Kidney epithelial cell (primary cell): ENCODE measurements at regions not wholly inside any gene's neighbourhood (a gene's known extent, or its start where the extent isn't known, plus 50 kb on each side); places are given as distances from the start of the nearest gene placed in this dataset.

Source experiments
- DNase-seq: peaks from one replicate; pipeline ENCODE4 v3.0.0-alpha.2; 2010; ENCODE audit warnings: low read depth
- H3K27me3 ChIP-seq: 2 replicates; pipeline ENCODE4 v1.6.0; 2011; ENCODE audit warnings: low read length; ENCODE audit not compliant: control insufficient read depth, insufficient read depth
- H3K36me3 ChIP-seq: 2 replicates; pipeline ENCODE4 v1.5.1; 2011; ENCODE audit warnings: low read length; ENCODE audit not compliant: control insufficient read depth, insufficient read depth
- H3K4me3 ChIP-seq: 2 replicates; pipeline ENCODE4 v1.5.1; 2011; ENCODE audit warnings: low read depth, mild to moderate bottlenecking, control low read depth, low read length
- CTCF ChIP-seq: IDR thresholded peaks from 2 replicates; pipeline ENCODE4 v1.5.1; 2011; ENCODE audit warnings: mild to moderate bottlenecking, moderate library complexity, low read length, control low read depth, inconsistent platforms; ENCODE audit not compliant: insufficient read depth, poor library complexity, severe bottlenecking

- Histone ChIP-seq H3K27me3 (no peaks in the 10 kb centered on the region), H3K4me3 (no peak overlapping the region), H3K36me3 (no peaks in the 10 kb centered on the region)
- no peak for DNase-seq
- no peak for TF ChIP-seq CTCF
These were observed 104.4 kb downstream of the CYRIA start for GRCh38 chr2:16561251-16561650.

GRCh38 chr2:16559278-16560067 lies 106.2 kb downstream of the CYRIA start:
- H3K4me3 ChIP-seq = no peak overlapping the region
- H3K36me3 ChIP-seq = no peaks in the 10 kb centered on the region
- TF ChIP-seq CTCF = no peak
- DNase-seq = no peak
- H3K27me3 ChIP-seq = no peaks in the 10 kb centered on the region

GRCh38 chr2:16554060-16554583 lies 111.5 kb downstream of the CYRIA start:
- no peak for DNase-seq
- no peak for TF ChIP-seq CTCF
- Histone ChIP-seq H3K4me3 (no peak overlapping the region), H3K27me3 (no peaks in the 10 kb centered on the region), H3K36me3 (no peaks in the 10 kb centered on the region)

- DNase-seq = peak; percentile 12
- no peak overlapping the region for H3K4me3 ChIP-seq
- H3K36me3 ChIP-seq = no peaks in the 10 kb centered on the region
- H3K27me3 ChIP-seq = no peaks in the 10 kb centered on the region
- TF ChIP-seq CTCF = peak; percentile 61
These were observed 112.4 kb downstream of the CYRIA start for GRCh38 chr2:16553226-16553625.

GRCh38 chr2:16552202-16552601 lies 113.4 kb downstream of the CYRIA start:
- Histone ChIP-seq H3K27me3 (no peaks in the 10 kb centered on the region), H3K36me3 (no peaks in the 10 kb centered on the region), H3K4me3 (no peak overlapping the region)
- TF ChIP-seq CTCF = no peak
- DNase-seq = no peak

GRCh38 chr2:16548036-16548435 lies 117.6 kb downstream of the CYRIA start:
- Histone ChIP-seq H3K4me3 (no peak overlapping the region), H3K36me3 (no peaks in the 10 kb centered on the region), H3K27me3 (no peaks in the 10 kb centered on the region)
- no peak for DNase-seq
- no peak for TF ChIP-seq CTCF
